Ishikawa (cell line): ENCODE measurements at regions not wholly inside any gene's neighbourhood (a gene's known extent, or its start where the extent isn't known, plus 50 kb on each side); places are given as distances from the start of the nearest gene placed in this dataset.

Source experiments
- EP300 ChIP-seq: IDR thresholded peaks from 2 replicates; pipeline ENCODE4 v1.6.1; 2012; ENCODE audit warnings: borderline replicate concordance
- FOXM1 ChIP-seq: IDR thresholded peaks from 2 replicates; pipeline ENCODE4 v1.6.1; 2012; ENCODE audit warnings: low read depth, borderline replicate concordance
- MAX ChIP-seq: IDR thresholded peaks from 2 replicates; pipeline ENCODE4 v1.6.1; 2012
- RAD21 ChIP-seq: IDR thresholded peaks from 2 replicates; pipeline ENCODE4 v1.6.1; 2012; ENCODE audit warnings: low read depth
- REST ChIP-seq: IDR thresholded peaks from 2 replicates; pipeline ENCODE4 v1.6.1; 2012; ENCODE audit warnings: low read depth, mild to moderate bottlenecking
- TCF12 ChIP-seq: IDR thresholded peaks from 2 replicates; pipeline ENCODE4 v1.6.1; 2012; ENCODE audit warnings: low read depth
- TEAD4 ChIP-seq: IDR thresholded peaks from 2 replicates; pipeline ENCODE4 v1.6.1; 2012

- TF ChIP-seq FOXM1 (no peak), REST (no peak), TEAD4 (no peak), TCF12 (no peak), EP300 (no peak), MAX (no peak), RAD21 (no peak)
Observed at GRCh38 chr5:178790371-178790770, 59.9 kb upstream of the ZNF354A start.
